ENCODE measurements at regions not wholly inside any gene's neighbourhood (a gene's known extent, or its start where the extent isn't known, plus 50 kb on each side); places are given as distances from the start of the nearest gene placed in this dataset.

GRCh38 chr3:170640737-170641171, 54.9 kb upstream of the SLC7A14 start:
- no peak for TF ChIP-seq TAF1 (IDR thresholded peaks at IDR 0.05; ENCODE audit: borderline replicate concordance, low read depth, low read length)
- TF ChIP-seq POLR2A (IDR thresholded peaks at IDR 0.05; ENCODE audit: low read depth, low read length) = no peak
- no peak for TF ChIP-seq POLR2AphosphoS5 (IDR thresholded peaks at IDR 0.05; ENCODE audit: low read depth, low read length)
